Endothelial cell of umbilical vein (primary cell): ENCODE measurements at regions not wholly inside any gene's neighbourhood (a gene's known extent, or its start where the extent isn't known, plus 50 kb on each side); places are given as distances from the start of the nearest gene placed in this dataset.

Source experiments
- BruUV-seq: library from RNA; stranded (reverse); fragments of 400-500 nt; replicated peaks from 2 replicates; lab custom pipeline; 2021; lab: Mats Ljungman, UMichigan
- CTCF ChIA-PET: fragments of 300-600, 350-600 bp; sonication (Branson Sonifier 250); formaldehyde crosslinking; loops from one replicate; lab custom pipeline; 2021; ENCODE audit warnings: antibody characterized with exemption, inconsistent platforms; lab: Charles Lee
- POLR2A ChIA-PET: fragments of 300-600, 350-600 bp; sonication (Branson Sonifier 250); formaldehyde crosslinking; loops from one replicate; lab custom pipeline; 2021; ENCODE audit warnings: antibody characterized with exemption, inconsistent platforms; lab: Charles Lee
- DNase-seq: peaks from one replicate; pipeline ENCODE4 v3.0.0-alpha.2; 2011; ENCODE audit warnings: low read depth, low spot score
- FAIRE-seq: peaks from 2 replicates; lab custom pipeline; 2011; peaks lifted over from hg19 to GRCh38; lab: Jason Lieb, UNC
- H2AFZ ChIP-seq: 2 replicates; pipeline ENCODE4 v1.6.0; 2012; ENCODE audit warnings: low read depth, low read length, control low read depth, inconsistent platforms
- H3K27ac ChIP-seq: 2 replicates; pipeline ENCODE4 v1.5.1; 2011; ENCODE audit warnings: low read depth, mild to moderate bottlenecking, control low read depth, low read length, moderate library complexity; ENCODE audit not compliant: insufficient read depth
- H3K27me3 ChIP-seq, 2 experiments: 2 replicates each; pipeline versions ENCODE4 v1.6.0 to v1.6.1; 2011; ENCODE audit warnings: low read length in 2 of 2, mixed read lengths in 1 of 2; ENCODE audit not compliant: control insufficient read depth in 2 of 2, insufficient read depth in 2 of 2
- H3K36me3 ChIP-seq, 2 experiments: 2 replicates in 1 of 2; 3 replicates in 1 of 2; pipeline ENCODE4 v1.5.1; 2011; ENCODE audit warnings: low read length in 2 of 2, mild to moderate bottlenecking in 1 of 2, moderate library complexity in 1 of 2; ENCODE audit not compliant: control insufficient read depth in 2 of 2, insufficient read depth in 2 of 2; ENCODE audit errors: extremely low read depth in 1 of 2
- H3K4me1 ChIP-seq: 3 replicates; pipeline ENCODE4 v1.5.1; 2011; ENCODE audit warnings: mild to moderate bottlenecking, low read length; ENCODE audit not compliant: control insufficient read depth, insufficient read depth; ENCODE audit errors: extremely low read depth
- H3K4me2 ChIP-seq: 2 replicates; pipeline ENCODE4 v1.6.1; 2011; ENCODE audit warnings: low read length, control low read depth, mixed read lengths; ENCODE audit not compliant: insufficient read depth
- H3K4me3 ChIP-seq, 3 experiments: fragments of 200-600 bp in 1 of 3; sonication (generic), shearing (Covaris generic) in 1 of 3; replicated peaks in 1 of 3; 2 replicates each; pipeline ENCODE4 v1.5.1; 2011 to 2016; ENCODE audit warnings: control low read depth in 3 of 3, low read length in 3 of 3, mild to moderate bottlenecking in 2 of 3, inconsistent platforms in 1 of 3, low read depth in 1 of 3, moderate library complexity in 1 of 3; ENCODE audit not compliant: insufficient read depth in 1 of 3
- H3K79me2 ChIP-seq: 2 replicates; pipeline ENCODE4 v1.6.0; 2012; ENCODE audit warnings: low read length, inconsistent platforms; ENCODE audit not compliant: control insufficient read depth, insufficient read depth
- H3K9ac ChIP-seq: replicated peaks from 2 replicates; pipeline ENCODE3; 2011; ENCODE audit warnings: low read length, control low read depth; ENCODE audit not compliant: insufficient read depth; ENCODE audit errors: extremely low read depth
- H3K9me1 ChIP-seq: replicated peaks from 3 replicates; pipeline ENCODE4 v1.6.0; 2011; ENCODE audit warnings: mild to moderate bottlenecking, low read length; ENCODE audit not compliant: control insufficient read depth, insufficient read depth; ENCODE audit errors: extremely low read depth
- H3K9me3 ChIP-seq: replicated peaks from 2 replicates; pipeline ENCODE4 v1.5.1; 2012; ENCODE audit warnings: low read length, inconsistent platforms; ENCODE audit not compliant: control insufficient read depth, insufficient read depth
- H4K20me1 ChIP-seq: replicated peaks from 2 replicates; pipeline ENCODE3; 2011; ENCODE audit warnings: mild to moderate bottlenecking, low read length; ENCODE audit not compliant: control insufficient read depth, insufficient read depth; ENCODE audit errors: extremely low read depth
- CTCF ChIP-seq, 2 donors: IDR thresholded peaks; 1 replicate in 1 of 2; 2 replicates in 1 of 2; pipeline ENCODE4 v1.5.1; 2011; ENCODE audit warnings: low read length in 2 of 2, mild to moderate bottlenecking in 2 of 2, moderate library complexity in 2 of 2, control low read depth in 1 of 2, inconsistent platforms in 1 of 2, low read depth in 1 of 2; ENCODE audit not compliant: insufficient read depth in 1 of 2; ENCODE audit errors: extremely low read depth in 1 of 2
- EZH2 ChIP-seq: IDR thresholded peaks from 2 replicates; pipeline ENCODE4 v1.6.1; 2012; ENCODE audit warnings: borderline replicate concordance, low read depth, mild to moderate bottlenecking, moderate library complexity, low read length, inconsistent platforms; ENCODE audit not compliant: severe bottlenecking
- FOS ChIP-seq: IDR thresholded peaks from 2 replicates; pipeline ENCODE4 v1.6.1; 2011; ENCODE audit warnings: mild to moderate bottlenecking, low read length, moderate library complexity, borderline replicate concordance; ENCODE audit not compliant: insufficient read depth
- GATA2 ChIP-seq: IDR thresholded peaks from 2 replicates; pipeline ENCODE4 v1.7.0; 2011; ENCODE audit warnings: low read depth, mild to moderate bottlenecking, moderate library complexity, mixed read lengths, low read length; ENCODE audit not compliant: insufficient read length, insufficient read depth
- JUN ChIP-seq: IDR thresholded peaks from 2 replicates; pipeline ENCODE4 v1.6.1; 2011; ENCODE audit warnings: borderline replicate concordance, low read depth; ENCODE audit not compliant: insufficient read length, insufficient read depth
- MAX ChIP-seq: IDR thresholded peaks from 2 replicates; pipeline ENCODE4 v1.6.1; 2011; ENCODE audit not compliant: insufficient read depth, insufficient read length
- MYC ChIP-seq: IDR thresholded peaks from one replicate; pipeline ENCODE4 v1.6.1; 2011; ENCODE audit warnings: mild to moderate bottlenecking, low read depth, low read length
- POLR2A ChIP-seq: IDR thresholded peaks from 2 replicates; pipeline ENCODE4 v1.6.1; 2012; ENCODE audit warnings: low read depth, mild to moderate bottlenecking, control low read depth, low read length
- POLR2AphosphoS5 ChIP-seq: IDR thresholded peaks from 2 replicates; pipeline ENCODE4 v1.6.1; 2012; ENCODE audit warnings: low read depth, mild to moderate bottlenecking, control low read depth, low read length, moderate library complexity; ENCODE audit not compliant: insufficient read depth
- dilution Hi-C: fragments of 300-500 bp; cut with MboI; formaldehyde crosslinking; loops from one replicate; pipeline ENCODE4 v1.15.0; 2019; ENCODE audit warnings: low sequenced_read_pairs; ENCODE audit not compliant: extremely low pct_ligation_motif_present
- intact Hi-C: fragments of 100-400 bp; cut with micrococcal nuclease; formaldehyde crosslinking; loops from one replicate; pipeline ENCODE4 v1.10.0; 2022

- no peaks in the 10 kb centered on the region for H3K36me3 ChIP-seq
- intact Hi-C loops: no loop called here
- DNase-seq (no peak), FAIRE-seq (no peak)
- H3K27me3 ChIP-seq: peaks cover 7 to 13% of the 10 kb centered on the region in 2 experiments
- no peak overlapping the region for H3K27ac ChIP-seq
- TF ChIP-seq MAX (no peak), CTCF (IDR thresholded peaks at IDR 0.05; ENCODE audit: extremely low read depth in 1 of 2, insufficient read depth in 1 of 2, low read depth in 1 of 2, low read length in 2 of 2) (no peak), MYC (no peak), FOS (no peak), EZH2 (no peak), JUN (no peak), GATA2 (no peak), POLR2AphosphoS5 (no peak), POLR2A (no peak)
- H3K4me3 ChIP-seq: no peak overlapping the region
- H3K4me2 ChIP-seq: no peak overlapping the region
- H2AFZ ChIP-seq: no peak overlapping the region
- POLR2A ChIA-PET: no interaction called here
- H3K9ac ChIP-seq: no peak overlapping the region
- H3K79me2 ChIP-seq: no peaks in the 10 kb centered on the region
- CTCF ChIA-PET: no interaction called here
- H3K9me3 ChIP-seq: no peaks in the 10 kb centered on the region
- no peaks in the 10 kb centered on the region for H4K20me1 ChIP-seq
- dilution Hi-C loops: no loop called here
- H3K9me1 ChIP-seq: no peaks in the 10 kb centered on the region
- no TSS peak for BruUV-seq
- no peaks in the 10 kb centered on the region for H3K4me1 ChIP-seq
Observed at GRCh38 chr2:134099273-134099672, 154.6 kb upstream of the MGAT5 start.
